Endothelial cell of umbilical vein (primary cell): ENCODE measurements at regions not wholly inside any gene's neighbourhood (a gene's known extent, or its start where the extent isn't known, plus 50 kb on each side); places are given as distances from the start of the nearest gene placed in this dataset.

Experiments used
- BruUV-seq: library from RNA; stranded (reverse); fragments of 400-500 nt; replicated peaks from 2 replicates; lab custom pipeline; 2021; lab: Mats Ljungman, UMichigan
- CTCF ChIA-PET: fragments of 300-600, 350-600 bp; sonication (Branson Sonifier 250); formaldehyde crosslinking; loops from one replicate; lab custom pipeline; 2021; ENCODE audit warnings: antibody characterized with exemption, inconsistent platforms; lab: Charles Lee
- POLR2A ChIA-PET: fragments of 300-600, 350-600 bp; sonication (Branson Sonifier 250); formaldehyde crosslinking; loops from one replicate; lab custom pipeline; 2021; ENCODE audit warnings: antibody characterized with exemption, inconsistent platforms; lab: Charles Lee
- DNase-seq: peaks from one replicate; pipeline ENCODE4 v3.0.0-alpha.2; 2011; ENCODE audit warnings: low read depth, low spot score
- FAIRE-seq: peaks from 2 replicates; lab custom pipeline; 2011; peaks lifted over from hg19 to GRCh38; lab: Jason Lieb, UNC
- H2AFZ ChIP-seq: 2 replicates; pipeline ENCODE4 v1.6.0; 2012; ENCODE audit warnings: low read depth, low read length, control low read depth, inconsistent platforms
- H3K27ac ChIP-seq: 2 replicates; pipeline ENCODE4 v1.5.1; 2011; ENCODE audit warnings: low read depth, mild to moderate bottlenecking, control low read depth, low read length, moderate library complexity; ENCODE audit not compliant: insufficient read depth
- H3K27me3 ChIP-seq, 2 experiments: 2 replicates each; pipeline versions ENCODE4 v1.6.0 to v1.6.1; 2011; ENCODE audit warnings: low read length in 2 of 2, mixed read lengths in 1 of 2; ENCODE audit not compliant: control insufficient read depth in 2 of 2, insufficient read depth in 2 of 2
- H3K36me3 ChIP-seq, 2 experiments: 2 replicates in 1 of 2; 3 replicates in 1 of 2; pipeline ENCODE4 v1.5.1; 2011; ENCODE audit warnings: low read length in 2 of 2, mild to moderate bottlenecking in 1 of 2, moderate library complexity in 1 of 2; ENCODE audit not compliant: control insufficient read depth in 2 of 2, insufficient read depth in 2 of 2; ENCODE audit errors: extremely low read depth in 1 of 2
- H3K4me1 ChIP-seq: 3 replicates; pipeline ENCODE4 v1.5.1; 2011; ENCODE audit warnings: mild to moderate bottlenecking, low read length; ENCODE audit not compliant: control insufficient read depth, insufficient read depth; ENCODE audit errors: extremely low read depth
- H3K4me2 ChIP-seq: 2 replicates; pipeline ENCODE4 v1.6.1; 2011; ENCODE audit warnings: low read length, control low read depth, mixed read lengths; ENCODE audit not compliant: insufficient read depth
- H3K4me3 ChIP-seq, 3 experiments: fragments of 200-600 bp in 1 of 3; sonication (generic), shearing (Covaris generic) in 1 of 3; replicated peaks in 1 of 3; 2 replicates each; pipeline ENCODE4 v1.5.1; 2011 to 2016; ENCODE audit warnings: control low read depth in 3 of 3, low read length in 3 of 3, mild to moderate bottlenecking in 2 of 3, inconsistent platforms in 1 of 3, low read depth in 1 of 3, moderate library complexity in 1 of 3; ENCODE audit not compliant: insufficient read depth in 1 of 3
- H3K79me2 ChIP-seq: 2 replicates; pipeline ENCODE4 v1.6.0; 2012; ENCODE audit warnings: low read length, inconsistent platforms; ENCODE audit not compliant: control insufficient read depth, insufficient read depth
- H3K9ac ChIP-seq: replicated peaks from 2 replicates; pipeline ENCODE3; 2011; ENCODE audit warnings: low read length, control low read depth; ENCODE audit not compliant: insufficient read depth; ENCODE audit errors: extremely low read depth
- H3K9me1 ChIP-seq: replicated peaks from 3 replicates; pipeline ENCODE4 v1.6.0; 2011; ENCODE audit warnings: mild to moderate bottlenecking, low read length; ENCODE audit not compliant: control insufficient read depth, insufficient read depth; ENCODE audit errors: extremely low read depth
- H3K9me3 ChIP-seq: replicated peaks from 2 replicates; pipeline ENCODE4 v1.5.1; 2012; ENCODE audit warnings: low read length, inconsistent platforms; ENCODE audit not compliant: control insufficient read depth, insufficient read depth
- H4K20me1 ChIP-seq: replicated peaks from 2 replicates; pipeline ENCODE3; 2011; ENCODE audit warnings: mild to moderate bottlenecking, low read length; ENCODE audit not compliant: control insufficient read depth, insufficient read depth; ENCODE audit errors: extremely low read depth
- CTCF ChIP-seq, 2 donors: IDR thresholded peaks; 1 replicate in 1 of 2; 2 replicates in 1 of 2; pipeline ENCODE4 v1.5.1; 2011; ENCODE audit warnings: low read length in 2 of 2, mild to moderate bottlenecking in 2 of 2, moderate library complexity in 2 of 2, control low read depth in 1 of 2, inconsistent platforms in 1 of 2, low read depth in 1 of 2; ENCODE audit not compliant: insufficient read depth in 1 of 2; ENCODE audit errors: extremely low read depth in 1 of 2
- EZH2 ChIP-seq: IDR thresholded peaks from 2 replicates; pipeline ENCODE4 v1.6.1; 2012; ENCODE audit warnings: borderline replicate concordance, low read depth, mild to moderate bottlenecking, moderate library complexity, low read length, inconsistent platforms; ENCODE audit not compliant: severe bottlenecking
- GATA2 ChIP-seq: IDR thresholded peaks from 2 replicates; pipeline ENCODE4 v1.7.0; 2011; ENCODE audit warnings: low read depth, mild to moderate bottlenecking, moderate library complexity, mixed read lengths, low read length; ENCODE audit not compliant: insufficient read length, insufficient read depth
- JUN ChIP-seq: IDR thresholded peaks from 2 replicates; pipeline ENCODE4 v1.6.1; 2011; ENCODE audit warnings: borderline replicate concordance, low read depth; ENCODE audit not compliant: insufficient read length, insufficient read depth
- MAX ChIP-seq: IDR thresholded peaks from 2 replicates; pipeline ENCODE4 v1.6.1; 2011; ENCODE audit not compliant: insufficient read depth, insufficient read length
- MYC ChIP-seq: IDR thresholded peaks from one replicate; pipeline ENCODE4 v1.6.1; 2011; ENCODE audit warnings: mild to moderate bottlenecking, low read depth, low read length
- POLR2A ChIP-seq: IDR thresholded peaks from 2 replicates; pipeline ENCODE4 v1.6.1; 2012; ENCODE audit warnings: low read depth, mild to moderate bottlenecking, control low read depth, low read length
- POLR2AphosphoS5 ChIP-seq: IDR thresholded peaks from 2 replicates; pipeline ENCODE4 v1.6.1; 2012; ENCODE audit warnings: low read depth, mild to moderate bottlenecking, control low read depth, low read length, moderate library complexity; ENCODE audit not compliant: insufficient read depth
- dilution Hi-C: fragments of 300-500 bp; cut with MboI; formaldehyde crosslinking; loops from one replicate; pipeline ENCODE4 v1.15.0; 2019; ENCODE audit warnings: low sequenced_read_pairs; ENCODE audit not compliant: extremely low pct_ligation_motif_present
- intact Hi-C: fragments of 100-400 bp; cut with micrococcal nuclease; formaldehyde crosslinking; loops from one replicate; pipeline ENCODE4 v1.10.0; 2022

- BruUV-seq: no TSS peak
Observed at GRCh38 chr16:73420244-73420643, 372.3 kb upstream of the ZFHX3 start.

GRCh38 chr16:73418691-73419090 lies 370.8 kb upstream of the ZFHX3 start:
- Histone ChIP-seq H3K4me1 (no peaks in the 10 kb centered on the region), H3K9me3 (peaks cover 2% of the 10 kb centered on the region), H3K36me3 (no peaks in the 10 kb centered on the region), H3K27me3 (no peaks in the 10 kb centered on the region), H4K20me1 (no peaks in the 10 kb centered on the region), H3K27ac (no peak overlapping the region), H2AFZ (no peak overlapping the region), H3K4me2 (no peak overlapping the region), H3K79me2 (no peaks in the 10 kb centered on the region), H3K4me3 (no peak overlapping the region), H3K9me1 (no peaks in the 10 kb centered on the region), H3K9ac (no peak overlapping the region)
- ChIA-PET POLR2A (no interaction called here), CTCF (no interaction called here)
- dilution Hi-C loops (no loop called here), intact Hi-C loops (no loop called here)
- DNase-seq (no peak), FAIRE-seq (no peak)
- no TSS peak for BruUV-seq
- TF ChIP-seq EZH2: no peak
- TF ChIP-seq CTCF (IDR thresholded peaks at IDR 0.05; ENCODE audit: extremely low read depth in 1 of 2, insufficient read depth in 1 of 2, low read depth in 1 of 2, low read length in 2 of 2): no peak
- TF ChIP-seq MAX: no peak
- TF ChIP-seq MYC: no peak
- TF ChIP-seq JUN: no peak
- TF ChIP-seq GATA2: no peak
- TF ChIP-seq POLR2AphosphoS5: no peak

More at GRCh38 chr16:73420244-73420643, 372.3 kb upstream of the ZFHX3 start:
- Histone ChIP-seq H3K4me3 (no peak overlapping the region), H3K9ac (no peak overlapping the region), H3K4me2 (no peak overlapping the region), H3K27ac (no peak overlapping the region), H4K20me1 (no peaks in the 10 kb centered on the region), H3K9me1 (no peaks in the 10 kb centered on the region), H3K79me2 (no peaks in the 10 kb centered on the region), H2AFZ (no peak overlapping the region), H3K27me3 (no peaks in the 10 kb centered on the region), H3K4me1 (no peaks in the 10 kb centered on the region), H3K36me3 (no peaks in the 10 kb centered on the region), H3K9me3 (peaks cover 2% of the 10 kb centered on the region)
- CTCF ChIA-PET: no interaction called here
- POLR2A ChIA-PET: no interaction called here
- TF ChIP-seq POLR2A (no peak), EZH2 (no peak), JUN (no peak)
- DNase-seq: no peak
- FAIRE-seq: no peak
- intact Hi-C loops: no loop called here
- dilution Hi-C loops: no loop called here
